AG09319 (cell line): ENCODE measurements at regions not wholly inside any gene's neighbourhood (a gene's known extent, or its start where the extent isn't known, plus 50 kb on each side); places are given as distances from the start of the nearest gene placed in this dataset.

Source experiments
- DNase-seq: peaks from one replicate; pipeline ENCODE4 v3.0.0-alpha.2; 2010; ENCODE audit warnings: low read depth; ENCODE audit errors: extremely low read depth
- TF ChIP-seq, protein P1 (sequence below): IDR thresholded peaks from 2 replicates; pipeline ENCODE4 v1.5.1; 2011; ENCODE audit warnings: low read depth, mild to moderate bottlenecking, inconsistent platforms, low read length, moderate library complexity

- no peak for DNase-seq
- TF ChIP-seq, protein P1, sequence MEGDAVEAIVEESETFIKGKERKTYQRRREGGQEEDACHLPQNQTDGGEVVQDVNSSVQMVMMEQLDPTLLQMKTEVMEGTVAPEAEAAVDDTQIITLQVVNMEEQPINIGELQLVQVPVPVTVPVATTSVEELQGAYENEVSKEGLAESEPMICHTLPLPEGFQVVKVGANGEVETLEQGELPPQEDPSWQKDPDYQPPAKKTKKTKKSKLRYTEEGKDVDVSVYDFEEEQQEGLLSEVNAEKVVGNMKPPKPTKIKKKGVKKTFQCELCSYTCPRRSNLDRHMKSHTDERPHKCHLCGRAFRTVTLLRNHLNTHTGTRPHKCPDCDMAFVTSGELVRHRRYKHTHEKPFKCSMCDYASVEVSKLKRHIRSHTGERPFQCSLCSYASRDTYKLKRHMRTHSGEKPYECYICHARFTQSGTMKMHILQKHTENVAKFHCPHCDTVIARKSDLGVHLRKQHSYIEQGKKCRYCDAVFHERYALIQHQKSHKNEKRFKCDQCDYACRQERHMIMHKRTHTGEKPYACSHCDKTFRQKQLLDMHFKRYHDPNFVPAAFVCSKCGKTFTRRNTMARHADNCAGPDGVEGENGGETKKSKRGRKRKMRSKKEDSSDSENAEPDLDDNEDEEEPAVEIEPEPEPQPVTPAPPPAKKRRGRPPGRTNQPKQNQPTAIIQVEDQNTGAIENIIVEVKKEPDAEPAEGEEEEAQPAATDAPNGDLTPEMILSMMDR: no peak
Measured at GRCh38 chr1:208393416-208393815, 149.2 kb upstream of the PLXNA2 start.

DNA sequence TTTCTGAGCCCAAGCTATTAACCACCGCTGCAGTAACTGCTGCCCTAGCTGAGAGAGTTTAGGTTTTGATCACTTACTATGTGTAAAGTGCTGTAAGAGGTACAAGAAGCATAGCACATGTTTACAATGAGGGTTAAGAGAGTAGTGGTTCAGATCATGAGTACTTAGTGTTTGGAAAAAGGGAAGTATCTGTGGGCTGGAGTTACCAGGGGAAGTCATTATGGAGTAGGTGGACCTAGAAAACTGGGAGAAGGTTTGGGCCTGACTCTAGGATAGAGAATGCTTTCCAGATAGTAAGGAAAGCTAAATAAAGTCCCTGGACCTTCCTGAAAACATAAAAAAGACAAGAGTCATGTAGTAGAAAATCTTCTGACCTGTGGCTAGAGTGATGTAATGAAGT is 149.6 kb upstream of the PLXNA2 start:
- TF ChIP-seq, protein P1: no peak
- no peak for DNase-seq

GRCh38 chr1:208397286-208397685 is 153.1 kb upstream of the PLXNA2 start:
- DNase-seq: no peak
- TF ChIP-seq, protein P1: no peak

DNA sequence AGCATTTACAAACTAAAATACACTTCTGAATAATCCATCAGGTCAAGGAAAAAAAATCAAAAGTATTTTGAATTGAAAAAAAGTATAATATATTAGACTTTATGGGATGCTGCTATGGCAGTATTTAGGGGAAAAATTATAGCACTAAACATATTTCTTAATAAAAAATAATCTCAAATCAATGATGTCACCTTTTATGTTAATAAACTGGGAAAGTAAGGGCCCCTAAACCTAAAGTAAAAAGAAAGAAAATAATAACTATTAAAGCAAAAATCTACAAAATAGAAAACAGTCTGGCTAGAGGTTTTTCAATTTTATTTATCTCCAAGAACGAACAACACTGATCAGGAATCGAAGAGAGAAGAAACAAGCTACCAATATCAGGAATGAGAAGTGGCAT is 160.8 kb upstream of the PLXNA2 start:
- TF ChIP-seq, protein P1: no peak
- DNase-seq: no peak

- TF ChIP-seq, protein P1: no peak
- DNase-seq: no peak
Measured at GRCh38 chr1:208409176-208409575, 165.0 kb upstream of the PLXNA2 start.

DNA sequence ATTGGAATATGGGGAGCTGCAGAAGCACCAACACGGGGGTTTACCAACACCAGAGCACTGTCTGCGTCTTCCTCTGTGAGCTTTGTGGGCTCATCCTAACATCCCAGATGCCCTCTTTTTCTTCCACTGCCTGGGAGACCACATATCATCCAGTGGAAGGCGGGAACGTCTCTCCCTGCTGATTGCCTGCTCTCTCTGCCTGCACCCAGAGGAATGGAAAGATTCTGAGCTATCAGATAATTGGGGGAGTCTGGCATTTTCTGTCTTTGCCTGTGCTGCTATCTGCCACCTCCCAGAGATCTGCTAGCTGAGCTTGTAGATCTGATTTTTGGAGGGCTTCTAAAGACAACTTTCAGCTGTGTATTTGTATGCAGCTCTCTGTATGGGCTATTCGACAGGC is 166.2 kb upstream of the PLXNA2 start:
- TF ChIP-seq, protein P1: no peak

DNA sequence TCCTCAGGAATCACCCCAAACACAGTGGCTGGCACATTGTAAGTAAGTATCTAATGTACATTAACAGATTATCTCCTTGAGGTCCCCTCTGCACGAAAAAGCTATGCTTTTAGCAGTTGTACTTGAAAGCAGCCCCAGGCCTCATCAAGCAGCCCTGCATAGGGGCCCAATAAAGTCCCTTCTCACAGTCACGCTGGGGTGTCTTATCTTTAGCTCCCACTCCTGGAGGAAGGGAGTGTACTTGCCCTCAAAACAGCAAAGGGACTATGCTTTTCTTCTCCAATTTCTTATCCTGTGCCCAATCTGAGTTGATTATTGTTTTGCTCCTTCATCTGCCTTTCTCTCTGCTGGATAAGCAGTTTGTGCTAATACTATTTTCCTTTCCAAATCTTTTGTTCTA is 168.8 kb upstream of the PLXNA2 start:
- TF ChIP-seq, protein P1: no peak
- no peak for DNase-seq

More for the DNA sequence above, 166.2 kb upstream of the PLXNA2 start:
- DNase-seq: no peak
